ENCODE measurements at regions not wholly inside any gene's neighbourhood (a gene's known extent, or its start where the extent isn't known, plus 50 kb on each side); places are given as distances from the start of the nearest gene placed in this dataset.

DNA sequence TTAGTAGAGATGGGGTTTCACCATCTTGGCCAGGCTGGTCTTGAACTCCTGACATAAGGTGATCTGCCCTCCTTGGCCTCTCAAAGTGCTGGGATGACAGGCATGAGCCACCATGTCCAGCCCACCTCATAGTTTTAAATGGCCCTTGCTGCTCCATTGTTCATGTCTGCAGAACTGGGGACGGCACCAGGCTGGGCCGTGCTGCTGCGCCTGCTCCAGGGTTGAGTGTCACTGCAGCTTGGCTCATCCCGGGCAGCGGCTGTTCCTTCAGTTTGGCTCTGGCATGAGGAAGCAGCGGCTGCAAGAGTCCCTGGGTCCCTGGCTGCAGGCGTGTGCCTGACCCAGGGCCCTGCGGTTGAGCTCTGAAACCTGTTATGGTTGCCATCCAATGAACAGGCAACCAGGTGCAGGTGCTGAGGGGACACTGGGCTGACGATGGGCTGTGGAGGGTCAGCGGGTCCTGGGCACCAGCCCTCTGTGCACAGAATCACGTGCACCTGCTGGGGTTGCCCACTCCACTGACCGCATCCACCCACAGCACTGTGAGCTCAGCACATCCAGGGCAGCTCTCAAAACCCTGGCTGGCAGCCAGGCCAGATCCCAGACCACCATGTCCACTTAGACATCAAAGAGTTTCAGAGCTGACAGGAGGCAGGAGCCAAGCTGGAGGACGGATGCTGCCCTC lies 70.2 kb upstream of the PPP2R2D start:
- Histone ChIP-seq H3K4me3 (ENCODE audit: low read depth, low read length) (no peak overlapping the region), H3K4me1 (0 out of 2 replicates have a peak, but pooled peaks cover under 1% of the 10 kb centered on the region), H3K27me3 (replicated peaks; ENCODE audit: control insufficient read depth, insufficient read depth, low read length) (no peaks in the 10 kb centered on the region), H3K36me3 (ENCODE audit: control insufficient read depth, insufficient read depth, low read length) (no peaks in the 10 kb centered on the region), H3K9me3 (no peaks in the 10 kb centered on the region)
- H3K27me3 Mint-ChIP-seq (ENCODE audit: insufficient read depth, unreplicated experiment) = peaks cover 10% of the 10 kb centered on the region
- no peaks in the 10 kb centered on the region for H3K36me3 Mint-ChIP-seq (ENCODE audit: insufficient read depth, unreplicated experiment)
- no peak overlapping the region for H3K27ac Mint-ChIP-seq (ENCODE audit: unreplicated experiment)
- no peaks in the 10 kb centered on the region for H3K9me3 Mint-ChIP-seq (ENCODE audit: unreplicated experiment)
- intact Hi-C loops (cut with micrococcal nuclease; ENCODE audit: unreplicated experiment) = no loop called here
- BruUV-seq (replicated peaks) = no TSS peak
- TF ChIP-seq CTCF (IDR thresholded peaks at IDR 0.05; ENCODE audit: insufficient read depth in 1 of 2, low read depth in 1 of 2, low read length in 1 of 2, severe bottlenecking in 1 of 2, unreplicated experiment in 1 of 2) = no peak
- no peak overlapping the region for H3K4me3 Mint-ChIP-seq (ENCODE audit: unreplicated experiment)
- peaks cover 7% of the 10 kb centered on the region for H3K4me1 Mint-ChIP-seq (ENCODE audit: low read depth, unreplicated experiment)
- CTCF ChIA-PET = no interaction called here
- POLR2A ChIA-PET = no interaction called here
- peak in 1 of 2 experiments; percentile 12 for DNase-seq

DNA sequence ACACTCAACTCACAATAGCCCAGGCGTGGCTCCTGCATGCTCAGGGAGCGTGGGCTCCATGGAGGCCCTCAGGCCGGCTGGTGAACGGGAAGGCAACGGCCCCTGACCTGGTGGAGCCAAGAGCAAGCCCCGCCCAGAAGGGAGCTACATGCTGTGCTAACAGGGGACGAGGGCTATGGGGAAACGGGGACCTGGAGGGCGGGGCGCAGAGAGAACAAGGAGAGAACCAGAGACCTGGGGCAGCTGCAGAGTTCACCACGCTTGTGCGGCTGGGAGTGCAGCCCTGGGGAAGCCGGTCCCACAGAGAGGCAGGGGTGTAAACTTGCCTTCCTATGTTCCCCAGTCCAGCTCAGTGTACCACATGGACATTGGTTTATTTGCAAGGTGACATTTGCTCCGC lies 69.2 kb upstream of the PPP2R2D start:
- no peaks in the 10 kb centered on the region for H3K9me3 ChIP-seq
- no peaks in the 10 kb centered on the region for H3K36me3 ChIP-seq (ENCODE audit: control insufficient read depth, insufficient read depth, low read length)

DNA sequence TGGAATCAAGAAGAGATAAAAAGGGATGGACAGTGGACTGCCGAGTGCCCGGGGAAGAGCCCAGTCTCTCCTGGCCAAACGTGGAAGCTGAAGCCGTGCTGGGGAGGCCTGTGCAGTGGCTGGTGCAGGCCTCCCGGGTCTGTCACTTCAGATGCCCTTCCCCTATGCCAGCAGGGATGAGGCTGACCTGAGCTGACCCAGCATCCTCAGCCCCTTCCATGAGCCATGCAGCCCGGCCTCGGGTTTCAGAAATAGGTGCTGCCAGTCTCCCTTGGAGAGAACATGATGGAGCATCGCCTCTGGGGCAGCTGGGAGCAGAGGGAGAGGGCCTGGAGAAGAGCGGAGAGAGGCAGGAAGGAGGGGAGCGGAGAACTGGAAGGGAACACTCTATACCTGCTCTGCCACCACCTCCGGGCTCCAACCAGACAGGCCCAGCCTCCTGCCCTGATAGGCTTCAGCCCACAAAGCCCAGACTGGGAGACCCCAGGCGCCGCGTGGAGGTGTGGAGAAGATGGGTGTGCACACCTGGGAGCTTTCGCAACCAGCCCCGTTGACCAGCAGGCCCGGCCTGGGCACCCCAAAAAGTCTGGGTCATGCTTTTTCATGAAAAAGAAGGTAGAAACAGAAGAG lies 68.6 kb upstream of the PPP2R2D start:
- Histone ChIP-seq H3K4me1 (no peaks in the 10 kb centered on the region), H3K27me3 (replicated peaks; ENCODE audit: control insufficient read depth, insufficient read depth, low read length) (no peaks in the 10 kb centered on the region), H3K4me3 (ENCODE audit: low read depth, low read length) (no peak overlapping the region), H3K9me3 (no peaks in the 10 kb centered on the region), H3K36me3 (ENCODE audit: control insufficient read depth, insufficient read depth, low read length) (no peaks in the 10 kb centered on the region)
- CTCF ChIA-PET = no interaction called here
- Mint-ChIP-seq H3K36me3 (ENCODE audit: insufficient read depth, unreplicated experiment) (no peaks in the 10 kb centered on the region), H3K4me3 (ENCODE audit: unreplicated experiment) (no peak overlapping the region), H3K27ac (ENCODE audit: unreplicated experiment) (no peak overlapping the region), H3K4me1 (ENCODE audit: low read depth, unreplicated experiment) (peaks cover 7% of the 10 kb centered on the region), H3K9me3 (ENCODE audit: unreplicated experiment) (no peaks in the 10 kb centered on the region), H3K27me3 (ENCODE audit: insufficient read depth, unreplicated experiment) (peaks cover 6% of the 10 kb centered on the region)
- POLR2A ChIA-PET = no interaction called here
- TF ChIP-seq CTCF (IDR thresholded peaks at IDR 0.05; ENCODE audit: insufficient read depth in 1 of 2, low read depth in 1 of 2, low read length in 1 of 2, severe bottlenecking in 1 of 2, unreplicated experiment in 1 of 2) = no peak
- peak in 1 of 2 experiments; percentile 30 for DNase-seq
- BruUV-seq (replicated peaks) = no TSS peak
- intact Hi-C loops (cut with micrococcal nuclease; ENCODE audit: unreplicated experiment) = no loop called here

More for the DNA sequence above, 69.2 kb upstream of the PPP2R2D start:
- H3K27me3 Mint-ChIP-seq (ENCODE audit: insufficient read depth, unreplicated experiment) = peaks cover 8% of the 10 kb centered on the region
- H3K4me3 Mint-ChIP-seq (ENCODE audit: unreplicated experiment) = no peak overlapping the region
- H3K9me3 Mint-ChIP-seq (ENCODE audit: unreplicated experiment) = no peaks in the 10 kb centered on the region
- no TSS peak for BruUV-seq (replicated peaks)
- intact Hi-C loops (cut with micrococcal nuclease; ENCODE audit: unreplicated experiment) = no loop called here
- TF ChIP-seq CTCF (IDR thresholded peaks at IDR 0.05; ENCODE audit: insufficient read depth in 1 of 2, low read depth in 1 of 2, low read length in 1 of 2, severe bottlenecking in 1 of 2, unreplicated experiment in 1 of 2) = no peak
- Histone ChIP-seq H3K4me1 (no peaks in the 10 kb centered on the region), H3K27me3 (replicated peaks; ENCODE audit: control insufficient read depth, insufficient read depth, low read length) (no peaks in the 10 kb centered on the region), H3K4me3 (ENCODE audit: low read depth, low read length) (no peak overlapping the region)
- ChIA-PET POLR2A (no interaction called here), CTCF (no interaction called here)
- DNase-seq = peak in 1 of 2 experiments; percentile 31
- H3K4me1 Mint-ChIP-seq (ENCODE audit: low read depth, unreplicated experiment) = peaks cover 7% of the 10 kb centered on the region
- no peaks in the 10 kb centered on the region for H3K36me3 Mint-ChIP-seq (ENCODE audit: insufficient read depth, unreplicated experiment)
- no peak overlapping the region for H3K27ac Mint-ChIP-seq (ENCODE audit: unreplicated experiment)

Measured in Caco-2 (cell line).